ENCODE measurements at regions not wholly inside any gene's neighbourhood (a gene's known extent, or its start where the extent isn't known, plus 50 kb on each side); places are given as distances from the start of the nearest gene placed in this dataset.

- TF ChIP-seq CTCF (IDR thresholded peaks at IDR 0.05) (no peak), POLR2A (IDR thresholded peaks at IDR 0.05) (no peak)
Observed at GRCh38 chr13:74979703-74980102, 502.3 kb downstream of the TBC1D4 start.

All from ovary (tissue), 3 donors.